AG09309 (cell line): ENCODE measurements at regions not wholly inside any gene's neighbourhood (a gene's known extent, or its start where the extent isn't known, plus 50 kb on each side); places are given as distances from the start of the nearest gene placed in this dataset.

Source experiments
- DNase-seq: peaks from one replicate; pipeline ENCODE4 v3.0.0-alpha.2; 2010; ENCODE audit warnings: low read depth
- H3K4me3 ChIP-seq: 2 replicates; pipeline ENCODE4 v1.5.1; 2011; ENCODE audit warnings: mild to moderate bottlenecking, low read depth, low read length, moderate library complexity; ENCODE audit not compliant: control insufficient read depth
- CTCF ChIP-seq: IDR thresholded peaks from 2 replicates; pipeline ENCODE4 v1.5.1; 2011; ENCODE audit warnings: mild to moderate bottlenecking, low read depth, low read length, inconsistent platforms; ENCODE audit not compliant: insufficient read depth, control insufficient read depth; ENCODE audit errors: missing control alignments

GRCh38 chr21:27831177-27831576 is 864.3 kb upstream of the ADAMTS5 start:
- no peak for DNase-seq
- TF ChIP-seq CTCF, result no peak
- no peak overlapping the region for H3K4me3 ChIP-seq

GRCh38 chr21:27827972-27828371 is 861.1 kb upstream of the ADAMTS5 start:
- no peak for DNase-seq
- TF ChIP-seq CTCF, result no peak
- no peak overlapping the region for H3K4me3 ChIP-seq

GRCh38 chr21:27825035-27825434 is 858.1 kb upstream of the ADAMTS5 start:
- no peak for DNase-seq
- H3K4me3 ChIP-seq, result no peak overlapping the region
- no peak for TF ChIP-seq CTCF

- no peak for DNase-seq
- no peak overlapping the region for H3K4me3 ChIP-seq
- TF ChIP-seq CTCF, result no peak
Measured at GRCh38 chr21:27823652-27824201, 856.8 kb upstream of the ADAMTS5 start.

- no peak overlapping the region for H3K4me3 ChIP-seq
- DNase-seq, result no peak
- no peak for TF ChIP-seq CTCF
Measured at GRCh38 chr21:27820342-27820741, 853.5 kb upstream of the ADAMTS5 start.

GRCh38 chr21:27819299-27819698 is 852.4 kb upstream of the ADAMTS5 start:
- H3K4me3 ChIP-seq, result no peak overlapping the region
- TF ChIP-seq CTCF, result no peak
- no peak for DNase-seq

GRCh38 chr21:27818847-27819246 is 852.0 kb upstream of the ADAMTS5 start:
- no peak overlapping the region for H3K4me3 ChIP-seq
- no peak for TF ChIP-seq CTCF
- DNase-seq, result no peak
